SHP77 treated with DMSO at 0.1 percent for 48 hours (cell line): ENCODE measurements at regions not wholly inside any gene's neighbourhood (a gene's known extent, or its start where the extent isn't known, plus 50 kb on each side); places are given as distances from the start of the nearest gene placed in this dataset.

Experiments used
- DNase-seq: peaks from one replicate; lab custom pipeline; 2025; lab: John Stamatoyannopoulos, UW

- DNase-seq, result no peak
Observed at GRCh38 chr13:55255236-55255635, 1885.5 kb upstream of the PRR20A start.

- DNase-seq, result no peak
Observed at GRCh38 chr13:55263045-55263444, 1877.7 kb upstream of the PRR20A start.

GRCh38 chr13:55266644-55267043 lies 1874.1 kb upstream of the PRR20A start:
- no peak for DNase-seq

- DNase-seq, result no peak
Observed at GRCh38 chr13:55298201-55298600, 1842.5 kb upstream of the PRR20A start.

GRCh38 chr13:55302568-55302967 lies 1838.2 kb upstream of the PRR20A start:
- DNase-seq, result no peak

GRCh38 chr13:55307909-55308308 lies 1832.8 kb upstream of the PRR20A start:
- DNase-seq, result no peak

GRCh38 chr13:55341891-55342290 lies 1798.8 kb upstream of the PRR20A start:
- DNase-seq, result no peak

GRCh38 chr13:55345224-55345623 lies 1795.5 kb upstream of the PRR20A start:
- no peak for DNase-seq

GRCh38 chr13:55347528-55347927 lies 1793.2 kb upstream of the PRR20A start:
- no peak for DNase-seq

GRCh38 chr13:55359067-55359466 lies 1781.7 kb upstream of the PRR20A start:
- DNase-seq, result no peak

- DNase-seq, result no peak
Observed at GRCh38 chr13:55361141-55361540, 1779.6 kb upstream of the PRR20A start.

GRCh38 chr13:55366676-55367075 lies 1774.0 kb upstream of the PRR20A start:
- no peak for DNase-seq

GRCh38 chr13:55394470-55394869 lies 1746.2 kb upstream of the PRR20A start:
- no peak for DNase-seq

GRCh38 chr13:55402870-55403269 lies 1737.8 kb upstream of the PRR20A start:
- no peak for DNase-seq

- no peak for DNase-seq
Observed at GRCh38 chr13:55403887-55404487, 1736.7 kb upstream of the PRR20A start.

GRCh38 chr13:55410398-55411330 lies 1730.1 kb upstream of the PRR20A start:
- DNase-seq, result no peak

- DNase-seq, result no peak
Observed at GRCh38 chr13:55418095-55418494, 1722.6 kb upstream of the PRR20A start.

GRCh38 chr13:55432814-55433213 lies 1707.9 kb upstream of the PRR20A start:
- no peak for DNase-seq

GRCh38 chr13:55437162-55437561 lies 1703.6 kb upstream of the PRR20A start:
- no peak for DNase-seq

GRCh38 chr13:55439450-55439849 lies 1701.3 kb upstream of the PRR20A start:
- no peak for DNase-seq

- DNase-seq, result no peak
Observed at GRCh38 chr13:55440465-55441085, 1700.1 kb upstream of the PRR20A start.

GRCh38 chr13:55464222-55464621 lies 1676.5 kb upstream of the PRR20A start:
- no peak for DNase-seq

GRCh38 chr13:55467476-55467875 lies 1673.2 kb upstream of the PRR20A start:
- DNase-seq, result no peak
